ENCODE measurements at regions not wholly inside any gene's neighbourhood (a gene's known extent, or its start where the extent isn't known, plus 50 kb on each side); places are given as distances from the start of the nearest gene placed in this dataset.
A peak's percentile ranks its signal among the peaks of the same experiment; 100 is the strongest.

GRCh38 chr10:31157123-31158010, 125.7 kb upstream of the ZNF438 start:
- H3K79me2 ChIP-seq (replicated peaks; ENCODE audit: insufficient read depth) = no peaks in the 10 kb centered on the region
- H3K4me2 ChIP-seq = no peak overlapping the region
- ATAC-seq = no peak; the same call in 1 of the 3 replicates
- DNase-seq (ENCODE audit: low spot score) = no peak
- H3K36me3 ChIP-seq (ENCODE audit: insufficient read depth) = no peaks in the 10 kb centered on the region
- H3K4me3 ChIP-seq = no peak overlapping the region
- Mint-ChIP-seq H3K9me3 (peaks cover 18% of the 10 kb centered on the region), H3K4me3 (no peak overlapping the region), H3K27ac (no peak overlapping the region), H3K36me3 (ENCODE audit: low read depth) (no peaks in the 10 kb centered on the region), H3K4me1 (peaks cover 17% of the 10 kb centered on the region), H3K27me3 (ENCODE audit: insufficient read depth, low read depth, poor library complexity) (peaks cover 4% of the 10 kb centered on the region)
- 0 out of 2 replicates have a peak, but pooled peaks cover 6% of the 10 kb centered on the region for H3K9me2 ChIP-seq (ENCODE audit: insufficient read depth)
- H2AFZ ChIP-seq = peak overlapping the region; percentile 67; the same call in 1 of the 2 replicates
- no peaks in the 10 kb centered on the region for H3K27me3 ChIP-seq (ENCODE audit: insufficient read depth)
- H3K27ac ChIP-seq (ENCODE audit: low read depth) = no peak overlapping the region
- TF ChIP-seq POLR2AphosphoS5 (IDR thresholded peaks at IDR 0.05; ENCODE audit: low read depth) = no peak
- no peak for TF ChIP-seq EZH2phosphoT487 (IDR thresholded peaks at IDR 0.05; ENCODE audit: unreplicated experiment)
- TF ChIP-seq ZNF462 (CRISPR knock-in tag; IDR thresholded peaks at IDR 0.05) = no peak
- TF ChIP-seq CREB1 (CRISPR knock-in tag; IDR thresholded peaks at IDR 0.05; ENCODE audit: low read depth) = no peak
- TF ChIP-seq NANOG (IDR thresholded peaks at IDR 0.05; ENCODE audit: borderline replicate concordance) = no peak
- no peak for TF ChIP-seq REST (IDR thresholded peaks at IDR 0.05; ENCODE audit: unreplicated experiment)
- no peak for TF ChIP-seq CTCF (conservative IDR thresholded peaks at IDR 0.05; ENCODE audit: low read depth in 2 of 2)
- no peak for TF ChIP-seq EZH2 (IDR thresholded peaks at IDR 0.05; ENCODE audit: low read depth, unreplicated experiment)
- no peak for TF ChIP-seq ETS1 (IDR thresholded peaks at IDR 0.05)
- no peak for TF ChIP-seq ZNF114 (CRISPR knock-in tag; IDR thresholded peaks at IDR 0.05)
- no peak for TF ChIP-seq JUNB (IDR thresholded peaks at IDR 0.05; ENCODE audit: unreplicated experiment)
- no peak for TF ChIP-seq ZNF331 (CRISPR knock-in tag; IDR thresholded peaks at IDR 0.05; ENCODE audit: low read depth)
- no peak for TF ChIP-seq STAT1 (IDR thresholded peaks at IDR 0.05; ENCODE audit: unreplicated experiment)
- H3K4me1 ChIP-seq (ENCODE audit: insufficient read depth) = peaks cover 5% of the 10 kb centered on the region; the same call in 1 of the 2 replicates
- no peaks in the 10 kb centered on the region for H3F3A ChIP-seq (replicated peaks; ENCODE audit: low read depth)
- no peaks in the 10 kb centered on the region for H4K20me1 ChIP-seq (replicated peaks; ENCODE audit: insufficient read depth)
